ENCODE measurements at regions not wholly inside any gene's neighbourhood (a gene's known extent, or its start where the extent isn't known, plus 50 kb on each side); places are given as distances from the start of the nearest gene placed in this dataset.

GRCh38 chr6:20341564-20341963, 60.1 kb upstream of the E2F3 start:
- TF ChIP-seq CTCF (IDR thresholded peaks at IDR 0.05) (no peak), POLR2A (IDR thresholded peaks at IDR 0.05) (no peak)

All from heart left ventricle (tissue), 13 donors.